Tibial artery (tissue), 4 donors: ENCODE measurements at regions not wholly inside any gene's neighbourhood (a gene's known extent, or its start where the extent isn't known, plus 50 kb on each side); places are given as distances from the start of the nearest gene placed in this dataset.

Experiments used
- DNase-seq, 2 donors: peaks; one replicate each; pipeline ENCODE4 v3.0.0-alpha.2; 2019
- H3K27ac ChIP-seq, 2 donors: fragments of 200-600 bp; sonication (generic) in 1 of 2; 1 replicate in 1 of 2; 2 replicates in 1 of 2; pipeline ENCODE4 v1.5.1; 2018 to 2019; ENCODE audit warnings: mild to moderate bottlenecking in 1 of 2
- H3K27me3 ChIP-seq, 2 donors: fragments of 200-600 bp; sonication (generic) in 1 of 2; one replicate each; pipeline versions ENCODE4 v1.5.1 to v1.6.0; 2016 to 2019
- H3K36me3 ChIP-seq, 3 donors: fragments of 200-600 bp; sonication (generic) in 2 of 3; one replicate each; pipeline ENCODE4 v1.5.1; 2016 to 2019; ENCODE audit warnings: mild to moderate bottlenecking in 2 of 3
- H3K4me1 ChIP-seq, 4 donors: fragments of 200-600 bp; sonication (generic) in 2 of 4; 1 replicate in 3 of 4; 2 replicates in 1 of 4; pipeline ENCODE4 v1.5.1; 2016 to 2019
- H3K4me3 ChIP-seq, 2 donors: fragments of 200-600 bp; sonication (generic) in 1 of 2; 1 replicate in 1 of 2; 2 replicates in 1 of 2; pipeline ENCODE4 v1.5.1; 2018 to 2019; ENCODE audit warnings: mild to moderate bottlenecking in 2 of 2
- H3K9me3 ChIP-seq, 3 donors: fragments of 200-600 bp; sonication (generic) in 1 of 3; one replicate each; pipeline ENCODE4 v1.5.1; 2016 to 2019
- intact Hi-C: fragments of 100-400 bp; cut with DNase I; formaldehyde crosslinking; loops from one replicate; pipeline ENCODE4 v1.15.0; 2023; ENCODE audit warnings: low total_unique reads
- TF ChIP-seq, protein P1 (sequence below), 2 experiments: fragments of 200-600 bp in 1 of 2; fragments of 450-650 bp in 1 of 2; IDR thresholded peaks; one replicate each; pipeline ENCODE4 v1.5.1; 2017 to 2019; ENCODE audit warnings: antibody characterized with exemption in 2 of 2, mild to moderate bottlenecking in 1 of 2, moderate library complexity in 1 of 2

DNA sequence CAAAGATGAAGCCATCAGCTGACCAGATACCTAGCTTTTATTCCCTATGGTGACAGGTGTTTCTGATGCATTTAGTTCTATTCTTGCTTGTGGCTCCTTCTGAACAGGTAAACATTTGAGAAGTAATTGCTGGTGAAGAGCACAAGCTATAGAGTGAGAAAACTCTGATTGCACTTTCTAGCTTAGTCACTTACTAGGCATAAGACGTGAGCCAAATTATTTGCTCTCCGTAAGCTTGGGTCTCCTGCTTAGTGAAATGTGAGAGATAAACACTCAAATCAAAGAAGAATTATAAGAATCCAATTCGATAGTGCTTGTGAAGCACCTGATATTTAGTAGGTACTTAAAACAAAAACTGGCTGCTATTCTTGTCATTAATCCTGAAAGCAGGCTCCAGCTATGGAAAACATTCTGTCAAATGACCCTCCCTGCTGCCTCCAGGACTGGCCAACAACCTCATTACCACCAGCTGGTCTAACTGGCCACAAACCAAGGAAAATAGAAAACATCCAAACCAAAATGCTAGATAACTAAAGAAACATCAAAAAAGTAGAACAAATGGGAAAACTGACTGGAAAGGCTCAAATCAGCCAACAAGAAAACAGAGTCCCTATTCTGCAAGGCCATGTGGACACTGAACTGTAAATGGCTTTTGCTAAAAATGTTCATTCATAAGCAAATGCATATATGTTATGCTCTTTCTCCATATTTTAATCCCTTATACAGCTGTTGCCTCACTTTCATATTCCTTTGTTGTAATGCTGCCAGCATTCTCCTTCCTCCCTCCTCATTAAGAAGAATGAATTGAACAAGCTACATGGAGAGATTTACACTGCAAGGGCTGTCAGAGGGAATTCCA is 616.1 kb downstream of the DTWD2 start:
- Histone ChIP-seq H3K27me3 (no peaks in the 10 kb centered on the region), H3K27ac (no peak overlapping the region), H3K36me3 (no peaks in the 10 kb centered on the region), H3K4me3 (no peak overlapping the region), H3K4me1 (no peaks in the 10 kb centered on the region), H3K9me3 (no peaks in the 10 kb centered on the region)
- no peak for DNase-seq
- intact Hi-C loops, result no loop called here
- TF ChIP-seq, protein P1, sequence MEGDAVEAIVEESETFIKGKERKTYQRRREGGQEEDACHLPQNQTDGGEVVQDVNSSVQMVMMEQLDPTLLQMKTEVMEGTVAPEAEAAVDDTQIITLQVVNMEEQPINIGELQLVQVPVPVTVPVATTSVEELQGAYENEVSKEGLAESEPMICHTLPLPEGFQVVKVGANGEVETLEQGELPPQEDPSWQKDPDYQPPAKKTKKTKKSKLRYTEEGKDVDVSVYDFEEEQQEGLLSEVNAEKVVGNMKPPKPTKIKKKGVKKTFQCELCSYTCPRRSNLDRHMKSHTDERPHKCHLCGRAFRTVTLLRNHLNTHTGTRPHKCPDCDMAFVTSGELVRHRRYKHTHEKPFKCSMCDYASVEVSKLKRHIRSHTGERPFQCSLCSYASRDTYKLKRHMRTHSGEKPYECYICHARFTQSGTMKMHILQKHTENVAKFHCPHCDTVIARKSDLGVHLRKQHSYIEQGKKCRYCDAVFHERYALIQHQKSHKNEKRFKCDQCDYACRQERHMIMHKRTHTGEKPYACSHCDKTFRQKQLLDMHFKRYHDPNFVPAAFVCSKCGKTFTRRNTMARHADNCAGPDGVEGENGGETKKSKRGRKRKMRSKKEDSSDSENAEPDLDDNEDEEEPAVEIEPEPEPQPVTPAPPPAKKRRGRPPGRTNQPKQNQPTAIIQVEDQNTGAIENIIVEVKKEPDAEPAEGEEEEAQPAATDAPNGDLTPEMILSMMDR (IDR thresholded peaks at IDR 0.05), result no peak

DNA sequence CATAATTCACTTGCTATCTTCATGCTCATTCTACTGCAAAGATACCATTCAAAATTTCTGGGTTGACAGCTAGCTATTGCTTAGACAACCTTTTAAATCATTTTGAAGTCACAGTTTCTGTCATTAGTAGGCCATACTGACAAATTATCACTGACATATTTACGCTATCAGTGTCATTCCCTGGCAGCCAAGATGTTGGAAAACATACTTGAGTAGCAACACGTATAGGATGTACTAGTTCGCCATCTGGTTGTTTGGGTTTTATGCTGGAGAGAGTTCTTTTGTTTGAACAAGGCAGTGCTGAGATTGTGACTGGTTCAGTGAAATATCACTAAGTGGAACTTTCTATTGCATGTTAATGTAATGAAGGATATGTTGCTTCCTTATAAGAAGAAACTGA is 621.9 kb downstream of the DTWD2 start:
- no peaks in the 10 kb centered on the region for H3K4me1 ChIP-seq
- no peak overlapping the region for H3K27ac ChIP-seq
- no peak for DNase-seq
- H3K36me3 ChIP-seq, result no peaks in the 10 kb centered on the region
- no peaks in the 10 kb centered on the region for H3K9me3 ChIP-seq
- no peak overlapping the region for H3K4me3 ChIP-seq
- intact Hi-C loops, result no loop called here
- no peaks in the 10 kb centered on the region for H3K27me3 ChIP-seq
- TF ChIP-seq, protein P1 (IDR thresholded peaks at IDR 0.05), result no peak

DNA sequence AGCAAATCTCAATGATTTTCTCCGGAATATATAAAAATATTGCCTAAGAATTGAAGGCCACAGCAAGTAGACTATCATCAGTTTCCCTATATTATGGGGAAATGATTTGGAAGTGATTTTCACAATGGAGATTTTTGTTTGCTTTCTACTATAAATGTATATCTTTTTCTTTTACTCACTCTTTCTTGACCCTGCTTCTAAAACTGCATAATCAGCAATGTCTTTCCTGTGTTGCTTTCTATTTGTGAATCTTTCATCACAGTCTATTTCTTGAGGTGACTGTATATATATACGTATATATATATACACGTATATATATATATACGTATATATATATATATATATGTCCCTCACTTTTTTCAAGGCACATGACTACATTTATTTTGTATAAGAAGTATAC is 622.6 kb downstream of the DTWD2 start:
- no peak overlapping the region for H3K4me3 ChIP-seq
- no peaks in the 10 kb centered on the region for H3K27me3 ChIP-seq
- H3K4me1 ChIP-seq, result no peaks in the 10 kb centered on the region
- no peaks in the 10 kb centered on the region for H3K36me3 ChIP-seq
- DNase-seq, result no peak
- TF ChIP-seq, protein P1 (IDR thresholded peaks at IDR 0.05), result no peak
- no peak overlapping the region for H3K27ac ChIP-seq
- intact Hi-C loops, result no loop called here
- no peaks in the 10 kb centered on the region for H3K9me3 ChIP-seq

DNA sequence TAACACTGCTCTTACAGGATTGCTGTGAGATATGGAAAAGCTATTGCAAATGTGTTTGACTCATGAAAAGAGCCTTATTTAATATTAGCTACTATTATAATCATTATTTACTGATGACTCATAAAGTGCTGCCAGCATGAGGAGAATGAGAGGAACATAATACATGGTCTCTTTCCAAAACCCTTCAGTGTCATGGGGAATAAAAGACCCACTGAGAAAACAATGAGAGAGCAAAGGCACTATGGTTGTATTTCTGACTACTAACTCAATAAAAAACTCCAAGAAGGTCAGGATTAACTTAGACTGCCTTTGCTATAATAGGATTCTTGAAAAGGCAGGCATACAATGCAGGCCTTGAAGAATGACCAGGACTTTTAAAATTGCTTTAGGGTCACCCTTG is 633.5 kb downstream of the DTWD2 start:
- TF ChIP-seq, protein P1 (IDR thresholded peaks at IDR 0.05), result no peak
- H3K36me3 ChIP-seq, result no peaks in the 10 kb centered on the region
- intact Hi-C loops, result no loop called here
- DNase-seq, result no peak
- no peaks in the 10 kb centered on the region for H3K27me3 ChIP-seq
- H3K4me1 ChIP-seq, result no peaks in the 10 kb centered on the region
- H3K9me3 ChIP-seq, result no peaks in the 10 kb centered on the region
- no peak overlapping the region for H3K4me3 ChIP-seq
- no peak overlapping the region for H3K27ac ChIP-seq

DNA sequence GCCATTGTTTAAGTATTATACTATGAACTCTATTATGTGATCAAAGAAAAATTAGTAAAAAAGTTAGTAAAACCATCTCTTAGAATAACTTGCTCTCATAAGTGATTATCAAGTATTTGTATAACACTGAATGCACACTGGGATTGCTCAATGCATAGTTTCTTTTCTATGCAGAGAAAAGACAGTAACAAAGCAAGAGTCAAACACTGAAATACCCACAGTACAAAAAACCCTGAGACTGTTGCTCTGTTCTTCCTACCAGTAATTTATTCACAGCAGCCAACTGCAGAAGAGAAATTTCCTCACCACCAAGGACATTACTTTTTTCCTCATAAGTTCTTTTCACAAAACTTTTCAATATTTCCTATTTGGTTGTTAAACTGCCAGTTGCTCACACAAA is 634.4 kb downstream of the DTWD2 start:
- no peaks in the 10 kb centered on the region for H3K36me3 ChIP-seq
- TF ChIP-seq, protein P1 (IDR thresholded peaks at IDR 0.05), result no peak
- no peaks in the 10 kb centered on the region for H3K27me3 ChIP-seq
- no peak overlapping the region for H3K4me3 ChIP-seq
- H3K27ac ChIP-seq, result no peak overlapping the region
- no peaks in the 10 kb centered on the region for H3K9me3 ChIP-seq
- intact Hi-C loops, result no loop called here
- DNase-seq, result no peak
- no peaks in the 10 kb centered on the region for H3K4me1 ChIP-seq
